Nephron (organoid): ENCODE measurements at regions not wholly inside any gene's neighbourhood (a gene's known extent, or its start where the extent isn't known, plus 50 kb on each side); places are given as distances from the start of the nearest gene placed in this dataset.

Experiments
- H3K27ac Mint-ChIP-seq, 3 experiments: 2 replicates each; pipeline ENCODE4 v1.8.0; 2020; ENCODE audit warnings: mixed read lengths in 3 of 3, mild to moderate bottlenecking in 2 of 3, moderate library complexity in 1 of 3
- H3K27me3 Mint-ChIP-seq: 2 replicates; pipeline ENCODE4 v1.8.0; 2021; ENCODE audit warnings: low read depth, mild to moderate bottlenecking, moderate library complexity, mixed read lengths
- H3K36me3 Mint-ChIP-seq: 2 replicates; pipeline ENCODE4 v1.8.0; 2020; ENCODE audit warnings: low read depth, mixed read lengths
- H3K4me1 Mint-ChIP-seq: 2 replicates; pipeline ENCODE4 v1.8.0; 2020; ENCODE audit warnings: mixed read lengths
- H3K4me3 Mint-ChIP-seq, 3 experiments: 2 replicates each; pipeline ENCODE4 v1.8.0; 2020; ENCODE audit warnings: mild to moderate bottlenecking in 3 of 3, mixed read lengths in 3 of 3, moderate library complexity in 2 of 3
- H3K9me3 Mint-ChIP-seq: 2 replicates; pipeline ENCODE4 v1.8.0; 2020; ENCODE audit warnings: mixed read lengths
- CTCF ChIP-seq, 3 experiments: fragments of 200-600 bp; sonication (generic); IDR thresholded peaks; one replicate each; pipeline ENCODE4 v1.5.0; 2021; ENCODE audit warnings: antibody characterized with exemption in 3 of 3; ENCODE audit not compliant: unreplicated experiment in 3 of 3

- Mint-ChIP-seq H3K4me3 (no peak overlapping the region), H3K27ac (no peak overlapping the region), H3K9me3 (peaks cover 3% of the 10 kb centered on the region), H3K36me3 (no peaks in the 10 kb centered on the region), H3K27me3 (no peaks in the 10 kb centered on the region), H3K4me1 (no peaks in the 10 kb centered on the region)
- TF ChIP-seq CTCF (IDR thresholded peaks at IDR 0.05; ENCODE audit: unreplicated experiment in 3 of 3) = no peak
Observed at GRCh38 chr3:102031834-102032233, 182.5 kb downstream of the NFKBIZ start.

- TF ChIP-seq CTCF (IDR thresholded peaks at IDR 0.05; ENCODE audit: unreplicated experiment in 3 of 3) = no peak
- no peak overlapping the region for H3K4me3 Mint-ChIP-seq
- H3K9me3 Mint-ChIP-seq = peaks cover 7% of the 10 kb centered on the region
- no peaks in the 10 kb centered on the region for H3K4me1 Mint-ChIP-seq
- H3K36me3 Mint-ChIP-seq = no peaks in the 10 kb centered on the region
- H3K27ac Mint-ChIP-seq = no peak overlapping the region
- no peaks in the 10 kb centered on the region for H3K27me3 Mint-ChIP-seq
Observed at GRCh38 chr3:102032491-102033383, 183.4 kb downstream of the NFKBIZ start.

DNA sequence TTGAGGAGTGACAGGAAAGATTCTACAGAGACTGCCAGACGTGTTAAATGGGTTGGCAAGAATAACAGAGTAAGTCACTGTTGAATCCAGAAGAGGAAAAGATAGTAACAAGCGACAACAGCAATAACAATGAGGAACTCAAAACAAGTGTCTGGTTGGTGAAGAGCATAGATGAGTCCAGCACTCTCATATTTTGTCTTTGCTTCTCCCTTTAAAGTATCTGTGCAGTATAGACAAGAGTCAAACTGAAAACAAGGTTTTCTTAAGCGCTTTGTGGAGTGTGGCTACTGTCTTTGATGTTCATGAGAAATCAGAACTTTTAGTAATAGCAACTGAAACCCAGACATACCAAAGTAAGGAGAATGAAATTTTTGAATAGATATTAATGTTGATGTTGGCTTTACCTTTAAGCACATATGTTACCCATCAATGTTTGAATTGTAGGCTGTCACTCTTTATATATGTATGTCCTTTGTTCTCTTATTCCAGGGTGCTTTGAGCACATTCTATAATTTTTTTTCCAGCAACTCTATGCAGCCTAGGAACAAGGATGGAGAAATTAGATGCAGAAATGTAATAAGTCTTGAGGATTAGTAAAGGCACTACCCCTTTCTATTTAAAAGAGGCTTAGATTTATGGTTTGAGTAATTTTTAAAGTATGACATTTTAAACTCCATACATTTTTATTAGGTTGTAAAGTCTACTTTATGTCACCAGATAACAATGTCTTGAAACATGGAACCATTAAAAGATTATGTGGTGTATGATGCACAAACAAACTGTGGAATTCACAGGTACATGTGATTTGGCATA, 185.5 kb downstream of the NFKBIZ start:
- TF ChIP-seq CTCF (IDR thresholded peaks at IDR 0.05; ENCODE audit: unreplicated experiment in 3 of 3) = no peak
- no peak overlapping the region for H3K27ac Mint-ChIP-seq
- H3K36me3 Mint-ChIP-seq = no peaks in the 10 kb centered on the region
- peaks cover 16% of the 10 kb centered on the region for H3K9me3 Mint-ChIP-seq
- peaks cover 2% of the 10 kb centered on the region for H3K27me3 Mint-ChIP-seq
- no peak overlapping the region for H3K4me3 Mint-ChIP-seq
- no peaks in the 10 kb centered on the region for H3K4me1 Mint-ChIP-seq

DNA sequence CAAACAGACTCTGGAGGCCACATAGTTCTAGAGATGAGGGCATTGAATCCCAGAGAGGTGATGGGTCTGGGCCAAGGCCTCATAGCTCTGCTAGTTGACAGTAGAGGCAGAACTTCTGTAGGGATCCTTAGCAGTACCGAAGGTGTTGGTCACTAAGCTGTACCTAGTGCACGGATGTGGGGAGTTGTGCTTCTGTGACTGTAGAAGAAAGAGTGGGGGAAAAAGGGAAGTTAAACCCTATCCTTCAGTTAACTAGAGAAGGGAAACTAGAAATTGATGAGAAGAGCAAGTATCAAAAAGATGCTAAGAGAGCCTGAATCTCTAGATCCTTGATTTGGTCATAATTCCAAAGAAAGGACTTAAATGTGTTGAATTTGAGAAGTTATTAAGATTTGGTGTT, 186.7 kb downstream of the NFKBIZ start:
- Mint-ChIP-seq H3K27me3 (peaks cover 3% of the 10 kb centered on the region), H3K27ac (no peak overlapping the region), H3K4me3 (no peak overlapping the region), H3K4me1 (no peaks in the 10 kb centered on the region), H3K9me3 (peaks cover 21% of the 10 kb centered on the region), H3K36me3 (no peaks in the 10 kb centered on the region)
- TF ChIP-seq CTCF (IDR thresholded peaks at IDR 0.05; ENCODE audit: unreplicated experiment in 3 of 3) = no peak

DNA sequence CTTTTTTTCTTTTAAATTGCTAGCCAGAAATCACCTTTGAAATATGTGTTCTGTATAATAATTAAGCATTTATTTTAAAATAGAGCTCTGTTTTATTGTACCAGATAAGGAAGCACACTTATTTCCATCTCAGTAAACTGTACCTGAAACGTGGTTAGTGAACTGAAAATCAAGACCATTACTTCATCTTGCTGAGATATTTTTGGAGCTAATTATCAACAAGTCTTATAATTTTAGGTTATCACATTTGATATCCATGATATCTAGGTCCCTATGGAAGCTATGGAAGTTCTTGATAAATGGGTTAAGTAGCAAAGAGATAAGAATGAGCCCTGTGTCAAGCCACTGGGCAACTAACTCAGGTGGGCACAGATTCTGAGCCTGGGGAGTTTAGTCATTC, 187.2 kb downstream of the NFKBIZ start:
- H3K36me3 Mint-ChIP-seq = no peaks in the 10 kb centered on the region
- H3K27me3 Mint-ChIP-seq = peaks cover 3% of the 10 kb centered on the region
- peaks cover 25% of the 10 kb centered on the region for H3K9me3 Mint-ChIP-seq
- no peak for TF ChIP-seq CTCF (IDR thresholded peaks at IDR 0.05; ENCODE audit: unreplicated experiment in 3 of 3)
- H3K27ac Mint-ChIP-seq = no peak overlapping the region
- no peaks in the 10 kb centered on the region for H3K4me1 Mint-ChIP-seq
- H3K4me3 Mint-ChIP-seq = no peak overlapping the region
